ENCODE measurements at regions not wholly inside any gene's neighbourhood (a gene's known extent, or its start where the extent isn't known, plus 50 kb on each side); places are given as distances from the start of the nearest gene placed in this dataset.

DNA sequence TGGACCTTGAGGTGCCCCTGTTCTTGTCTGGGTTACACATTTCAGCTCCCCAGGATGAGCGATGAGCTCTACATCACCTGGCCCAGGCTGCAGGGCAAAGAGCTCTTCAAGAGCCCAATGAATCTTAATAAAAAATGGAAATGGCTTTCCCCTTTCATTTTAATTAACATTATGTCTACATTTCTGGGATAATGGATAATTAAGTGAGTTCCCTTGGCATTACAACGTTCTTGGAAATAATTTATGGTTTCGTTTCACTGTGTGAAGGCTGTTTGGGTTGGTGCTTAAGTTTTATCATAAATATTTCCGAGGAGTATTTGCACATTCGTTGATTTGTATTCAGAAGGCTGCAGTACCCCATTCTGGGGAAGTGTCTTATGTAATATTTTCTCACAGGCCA is 678.3 kb upstream of the EEF2KMT start:
- intact Hi-C loops (cut with micrococcal nuclease), result no loop called here
- H3K4me1 ChIP-seq (ENCODE audit: control insufficient read depth, extremely low read depth, insufficient read depth, low read length), result no peaks in the 10 kb centered on the region
- FAIRE-seq (no peak), DNase-seq (ENCODE audit: low read depth, low spot score) (no peak)
- H3K9me1 ChIP-seq (replicated peaks; ENCODE audit: control insufficient read depth, extremely low read depth, insufficient read depth, low read length), result no peaks in the 10 kb centered on the region
- H3K79me2 ChIP-seq (ENCODE audit: control insufficient read depth, insufficient read depth, low read length), result no peaks in the 10 kb centered on the region
- no peak overlapping the region for H3K4me3 ChIP-seq (replicated peaks in 1 of 3; ENCODE audit: insufficient read depth in 1 of 3, low read depth in 1 of 3, low read length in 3 of 3)
- H3K9ac ChIP-seq (replicated peaks; ENCODE audit: extremely low read depth, insufficient read depth, low read length), result no peak overlapping the region
- dilution Hi-C loops (cut with MboI; ENCODE audit: extremely low pct_ligation_motif_present, low sequenced_read_pairs), result no loop called here
- H3K27me3 ChIP-seq (ENCODE audit: control insufficient read depth in 2 of 2, insufficient read depth in 2 of 2, low read length in 2 of 2), result no peaks in the 10 kb centered on the region
- no peak overlapping the region for H2AFZ ChIP-seq (ENCODE audit: low read depth, low read length)
- no peaks in the 10 kb centered on the region for H3K36me3 ChIP-seq (ENCODE audit: control insufficient read depth in 2 of 2, extremely low read depth in 1 of 2, insufficient read depth in 2 of 2, low read length in 2 of 2)
- ChIA-PET CTCF (no interaction called here), POLR2A (no interaction called here)
- H4K20me1 ChIP-seq (replicated peaks; ENCODE audit: control insufficient read depth, extremely low read depth, insufficient read depth, low read length), result no peaks in the 10 kb centered on the region
- no TSS peak for BruUV-seq (replicated peaks)
- no peak for TF ChIP-seq JUN (IDR thresholded peaks at IDR 0.05; ENCODE audit: borderline replicate concordance, insufficient read depth, insufficient read length, low read depth)
- TF ChIP-seq POLR2A (IDR thresholded peaks at IDR 0.05; ENCODE audit: low read depth, low read length), result no peak
- TF ChIP-seq GATA2 (IDR thresholded peaks at IDR 0.05; ENCODE audit: insufficient read depth, insufficient read length, low read depth, low read length), result no peak
- no peak for TF ChIP-seq POLR2AphosphoS5 (IDR thresholded peaks at IDR 0.05; ENCODE audit: insufficient read depth, low read depth, low read length)
- TF ChIP-seq, protein P1, sequence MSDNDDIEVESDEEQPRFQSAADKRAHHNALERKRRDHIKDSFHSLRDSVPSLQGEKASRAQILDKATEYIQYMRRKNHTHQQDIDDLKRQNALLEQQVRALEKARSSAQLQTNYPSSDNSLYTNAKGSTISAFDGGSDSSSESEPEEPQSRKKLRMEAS (IDR thresholded peaks at IDR 0.05; ENCODE audit: insufficient read depth, insufficient read length), result no peak
- no peak for TF ChIP-seq MYC (IDR thresholded peaks at IDR 0.05; ENCODE audit: low read depth, low read length)
- no peak for TF ChIP-seq EZH2 (IDR thresholded peaks at IDR 0.05; ENCODE audit: borderline replicate concordance, low read depth, low read length, severe bottlenecking)
- no peak for TF ChIP-seq FOS (IDR thresholded peaks at IDR 0.05; ENCODE audit: borderline replicate concordance, insufficient read depth, low read length)
- TF ChIP-seq CTCF (IDR thresholded peaks at IDR 0.05; ENCODE audit: extremely low read depth in 1 of 2, insufficient read depth in 1 of 2, low read depth in 1 of 2, low read length in 2 of 2), result no peak
- peaks cover 5% of the 10 kb centered on the region for H3K9me3 ChIP-seq (replicated peaks; ENCODE audit: control insufficient read depth, insufficient read depth, low read length)
- H3K4me2 ChIP-seq (ENCODE audit: insufficient read depth, low read length), result no peak overlapping the region
- no peak overlapping the region for H3K27ac ChIP-seq (ENCODE audit: insufficient read depth, low read depth, low read length)
